Choroid plexus epithelial cell (primary cell): ENCODE measurements at regions not wholly inside any gene's neighbourhood (a gene's known extent, or its start where the extent isn't known, plus 50 kb on each side); places are given as distances from the start of the nearest gene placed in this dataset.
"Not testable (repeated sequence)": the region's sequence is repeated elsewhere in the genome, so short reads cannot be mapped to it uniquely, and the experiment has no call there.

Experiments used
- DNase-seq: peaks from one replicate; pipeline ENCODE4 v3.0.0-alpha.2; 2010; ENCODE audit warnings: low read depth
- H3K4me3 ChIP-seq: 2 replicates; pipeline ENCODE4 v1.5.1; 2011; ENCODE audit warnings: low read depth, mild to moderate bottlenecking, control low read depth, low read length, moderate library complexity
- TF ChIP-seq, protein P1 (sequence below): conservative IDR thresholded peaks from 2 replicates; pipeline ENCODE4 v1.5.1; 2011; ENCODE audit warnings: low read depth, mild to moderate bottlenecking, control low read depth, inconsistent platforms, low read length, moderate library complexity

- no peak overlapping the region for H3K4me3 ChIP-seq
- TF ChIP-seq, protein P1, sequence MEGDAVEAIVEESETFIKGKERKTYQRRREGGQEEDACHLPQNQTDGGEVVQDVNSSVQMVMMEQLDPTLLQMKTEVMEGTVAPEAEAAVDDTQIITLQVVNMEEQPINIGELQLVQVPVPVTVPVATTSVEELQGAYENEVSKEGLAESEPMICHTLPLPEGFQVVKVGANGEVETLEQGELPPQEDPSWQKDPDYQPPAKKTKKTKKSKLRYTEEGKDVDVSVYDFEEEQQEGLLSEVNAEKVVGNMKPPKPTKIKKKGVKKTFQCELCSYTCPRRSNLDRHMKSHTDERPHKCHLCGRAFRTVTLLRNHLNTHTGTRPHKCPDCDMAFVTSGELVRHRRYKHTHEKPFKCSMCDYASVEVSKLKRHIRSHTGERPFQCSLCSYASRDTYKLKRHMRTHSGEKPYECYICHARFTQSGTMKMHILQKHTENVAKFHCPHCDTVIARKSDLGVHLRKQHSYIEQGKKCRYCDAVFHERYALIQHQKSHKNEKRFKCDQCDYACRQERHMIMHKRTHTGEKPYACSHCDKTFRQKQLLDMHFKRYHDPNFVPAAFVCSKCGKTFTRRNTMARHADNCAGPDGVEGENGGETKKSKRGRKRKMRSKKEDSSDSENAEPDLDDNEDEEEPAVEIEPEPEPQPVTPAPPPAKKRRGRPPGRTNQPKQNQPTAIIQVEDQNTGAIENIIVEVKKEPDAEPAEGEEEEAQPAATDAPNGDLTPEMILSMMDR, result no peak
- no peak for DNase-seq
Observed at GRCh38 chr5:68849906-68850305, 243.9 kb upstream of the SLC30A5 start.

DNA sequence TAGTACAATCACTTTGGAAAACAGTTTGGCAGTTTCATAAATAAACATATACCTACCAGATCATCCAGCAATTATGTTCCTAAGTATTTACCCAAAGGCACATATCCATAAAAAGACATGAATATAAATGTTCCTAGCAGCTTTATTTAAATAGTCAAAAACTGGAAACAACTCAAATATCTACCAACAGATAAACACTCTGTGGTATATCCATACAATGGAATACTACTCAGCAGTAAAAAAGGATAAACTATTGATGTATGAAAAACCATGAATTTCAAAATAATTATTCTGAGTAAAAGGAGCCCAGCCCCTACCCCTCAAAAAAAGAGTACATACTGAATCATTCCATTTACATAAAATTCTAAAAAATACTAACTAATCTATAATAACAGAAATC lies 232.7 kb upstream of the SLC30A5 start:
- no peak for DNase-seq
- TF ChIP-seq, protein P1, result no peak
- no peak overlapping the region for H3K4me3 ChIP-seq

DNA sequence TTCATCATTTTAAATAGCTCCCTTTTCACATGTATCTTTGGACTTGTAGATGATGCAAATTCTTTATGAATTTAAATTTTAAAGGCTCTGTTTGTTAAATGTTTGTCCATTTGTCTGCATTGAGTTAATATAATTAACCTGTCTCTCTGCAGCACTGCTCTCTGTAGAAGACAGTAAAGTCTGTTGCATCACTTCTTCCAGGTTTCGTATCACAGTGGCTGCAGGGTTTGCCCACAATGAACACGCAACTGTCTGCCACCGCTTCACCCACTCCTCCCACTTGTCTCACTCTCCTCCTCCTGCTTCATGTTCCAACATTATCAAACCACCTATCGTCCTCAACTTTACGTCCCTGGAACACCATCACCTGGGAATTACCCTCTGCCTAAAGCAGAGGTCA lies 231.3 kb upstream of the SLC30A5 start:
- H3K4me3 ChIP-seq, result no peak overlapping the region
- TF ChIP-seq, protein P1, result no peak
- no peak for DNase-seq

GRCh38 chr5:68865192-68865591 lies 228.6 kb upstream of the SLC30A5 start:
- not testable (repeated sequence) for H3K4me3 ChIP-seq, DNase-seq

DNA sequence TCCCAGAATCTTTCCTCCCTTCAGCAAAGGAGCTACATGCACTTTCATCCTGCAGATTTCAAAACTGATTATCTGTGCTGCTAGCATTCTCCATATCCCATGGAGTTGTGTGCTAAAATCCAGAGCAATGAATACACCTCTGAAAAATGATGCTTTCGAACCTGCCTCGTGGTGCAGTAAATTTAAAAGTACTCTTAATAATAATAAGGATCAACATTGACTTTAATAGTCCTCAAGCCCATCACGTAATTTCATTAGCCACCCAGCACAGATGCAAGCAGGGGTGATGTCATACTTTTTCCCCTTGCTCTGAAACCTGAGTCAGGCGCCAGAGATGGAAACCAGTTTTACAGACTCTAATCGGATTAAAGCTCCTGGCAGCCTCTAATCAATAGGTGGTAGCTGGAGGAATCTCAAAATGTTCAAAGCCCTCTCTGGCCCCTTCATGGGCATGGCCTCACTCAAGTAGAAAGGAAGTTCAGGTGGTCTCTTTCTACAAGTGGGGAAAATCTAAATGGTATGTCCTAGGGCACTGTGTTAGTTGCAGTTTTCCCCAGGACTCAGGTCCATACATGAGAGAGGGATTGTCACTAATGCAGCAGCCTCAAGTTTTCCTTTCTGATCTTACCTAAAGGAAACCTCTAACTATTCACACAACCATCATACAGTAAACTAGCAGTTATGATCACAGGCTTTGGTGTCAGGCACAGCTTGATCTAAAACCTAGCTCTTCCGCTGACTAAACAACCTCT lies 221.6 kb upstream of the SLC30A5 start:
- peak; percentile 2 for DNase-seq
- TF ChIP-seq, protein P1, result no peak
- H3K4me3 ChIP-seq, result no peak overlapping the region

GRCh38 chr5:68873198-68873597 lies 220.6 kb upstream of the SLC30A5 start:
- H3K4me3 ChIP-seq, result no peak overlapping the region
- TF ChIP-seq, protein P1, result no peak
- no peak for DNase-seq

DNA sequence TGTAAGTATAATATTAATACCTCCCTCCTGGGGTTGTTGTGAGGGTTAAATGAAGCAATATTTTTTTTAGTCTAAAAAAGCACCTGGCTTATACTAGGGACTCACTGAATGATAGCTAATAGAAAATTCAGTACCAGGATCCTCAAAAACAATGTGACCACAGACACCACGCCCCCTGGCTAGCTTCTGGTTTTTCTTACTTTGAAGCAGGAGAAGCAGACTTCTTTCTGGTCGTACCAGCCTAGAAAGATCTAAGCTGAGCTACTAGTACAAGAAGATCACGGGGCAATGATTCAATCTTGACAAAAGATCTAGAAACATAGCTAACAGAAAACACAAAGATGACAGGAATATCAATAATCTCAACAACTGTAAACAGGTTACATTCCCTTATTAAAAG lies 218.5 kb upstream of the SLC30A5 start:
- H3K4me3 ChIP-seq, result no peak overlapping the region
- TF ChIP-seq, protein P1, result no peak
- no peak for DNase-seq
